ENCODE measurements at regions not wholly inside any gene's neighbourhood (a gene's known extent, or its start where the extent isn't known, plus 50 kb on each side); places are given as distances from the start of the nearest gene placed in this dataset.

DNA sequence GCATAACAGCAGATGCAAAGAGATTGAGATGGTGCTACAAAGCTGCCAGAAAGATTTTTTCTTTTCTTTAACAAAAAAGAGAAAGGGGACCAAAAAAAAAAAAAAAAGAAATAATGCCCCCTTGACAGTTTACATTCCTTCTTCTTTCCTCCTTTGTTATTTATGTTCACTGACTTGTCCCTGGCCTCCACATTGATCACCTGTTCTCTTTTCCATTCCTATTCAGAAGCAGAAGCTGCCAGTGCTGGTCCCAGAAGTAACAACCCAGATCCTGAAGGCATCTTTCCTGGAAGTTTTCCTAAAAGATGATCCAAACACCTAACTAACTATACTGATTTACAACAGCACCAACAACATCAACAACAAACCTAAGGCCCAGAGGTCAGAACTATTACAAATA lies 728.1 kb downstream of the KCNJ2 start:
- no peaks in the 10 kb centered on the region for H3K9me3 ChIP-seq (ENCODE audit: control insufficient read depth, insufficient read depth, low read length)
- H3K4me3 ChIP-seq (ENCODE audit: low read length), result no peak overlapping the region
- no peak for DNase-seq (ENCODE audit: low read depth, low spot score)
- H3K27me3 ChIP-seq (ENCODE audit: control insufficient read depth, insufficient read depth, low read length), result no peaks in the 10 kb centered on the region
- H3K36me3 ChIP-seq (ENCODE audit: control insufficient read depth, insufficient read depth, low read length), result no peaks in the 10 kb centered on the region
- H3K4me1 ChIP-seq (ENCODE audit: control insufficient read depth, insufficient read depth, low read length), result no peaks in the 10 kb centered on the region
- no peak overlapping the region for H3K27ac ChIP-seq (ENCODE audit: low read length)

GRCh38 chr17:70901870-70902269 lies 732.5 kb downstream of the KCNJ2 start:
- WGBS (ENCODE audit: insufficient coverage, insufficient read length), result no CpG with 5 or more reads among the region's 2 CpGs
- Histone ChIP-seq H3K9me3 (ENCODE audit: control insufficient read depth, insufficient read depth, low read length) (no peaks in the 10 kb centered on the region), H3K4me3 (ENCODE audit: low read length) (no peak overlapping the region), H3K36me3 (ENCODE audit: control insufficient read depth, insufficient read depth, low read length) (no peaks in the 10 kb centered on the region), H3K27ac (ENCODE audit: low read length) (no peak overlapping the region), H3K27me3 (ENCODE audit: control insufficient read depth, insufficient read depth, low read length) (no peaks in the 10 kb centered on the region), H3K4me1 (ENCODE audit: control insufficient read depth, insufficient read depth, low read length) (no peaks in the 10 kb centered on the region)
- DNase-seq (ENCODE audit: low read depth, low spot score), result no peak

DNA sequence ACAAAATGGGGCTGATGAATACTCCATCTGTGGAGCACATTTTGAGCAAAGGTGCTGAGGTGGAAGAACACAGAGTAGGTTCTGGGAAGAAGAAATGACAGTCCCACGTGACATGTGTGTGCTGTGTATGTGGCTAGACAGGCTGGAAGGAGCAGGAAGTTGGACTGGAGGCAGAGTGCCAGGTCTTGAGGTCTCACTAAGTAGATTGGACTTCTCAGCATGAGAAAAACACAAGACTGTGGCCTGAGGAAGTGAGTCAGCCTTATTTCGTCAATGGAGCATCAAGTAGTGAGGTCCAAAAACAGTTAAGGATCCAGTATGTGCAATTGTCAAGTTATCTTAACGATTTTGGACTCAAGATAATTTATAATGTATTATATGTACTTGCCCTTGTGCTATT lies 736.5 kb downstream of the KCNJ2 start:
- Histone ChIP-seq H3K27ac (ENCODE audit: low read length) (no peak overlapping the region), H3K27me3 (ENCODE audit: control insufficient read depth, insufficient read depth, low read length) (no peaks in the 10 kb centered on the region), H3K4me1 (ENCODE audit: control insufficient read depth, insufficient read depth, low read length) (no peaks in the 10 kb centered on the region), H3K9me3 (ENCODE audit: control insufficient read depth, insufficient read depth, low read length) (no peaks in the 10 kb centered on the region), H3K36me3 (ENCODE audit: control insufficient read depth, insufficient read depth, low read length) (no peaks in the 10 kb centered on the region), H3K4me3 (ENCODE audit: low read length) (no peak overlapping the region)
- WGBS (ENCODE audit: insufficient coverage, insufficient read length), result no CpG with 5 or more reads among the region's 3 CpGs
- no peak for DNase-seq (ENCODE audit: low read depth, low spot score)

GRCh38 chr17:70906808-70907207 lies 737.5 kb downstream of the KCNJ2 start:
- no peak for DNase-seq (ENCODE audit: low read depth, low spot score)
- Histone ChIP-seq H3K36me3 (ENCODE audit: control insufficient read depth, insufficient read depth, low read length) (no peaks in the 10 kb centered on the region), H3K4me1 (ENCODE audit: control insufficient read depth, insufficient read depth, low read length) (no peaks in the 10 kb centered on the region), H3K9me3 (ENCODE audit: control insufficient read depth, insufficient read depth, low read length) (no peaks in the 10 kb centered on the region), H3K27me3 (ENCODE audit: control insufficient read depth, insufficient read depth, low read length) (no peaks in the 10 kb centered on the region), H3K27ac (ENCODE audit: low read length) (no peak overlapping the region), H3K4me3 (ENCODE audit: low read length) (no peak overlapping the region)
- no CpG with 5 or more reads among the region's 2 CpGs for WGBS (ENCODE audit: insufficient coverage, insufficient read length)

- no CpG with 5 or more reads among the region's 4 CpGs for WGBS (ENCODE audit: insufficient coverage, insufficient read length)
- Histone ChIP-seq H3K36me3 (ENCODE audit: control insufficient read depth, insufficient read depth, low read length) (no peaks in the 10 kb centered on the region), H3K4me1 (ENCODE audit: control insufficient read depth, insufficient read depth, low read length) (no peaks in the 10 kb centered on the region), H3K9me3 (ENCODE audit: control insufficient read depth, insufficient read depth, low read length) (peaks cover 1% of the 10 kb centered on the region; the same call in 1 of the 2 replicates), H3K4me3 (ENCODE audit: low read length) (no peak overlapping the region), H3K27ac (ENCODE audit: low read length) (no peak overlapping the region), H3K27me3 (ENCODE audit: control insufficient read depth, insufficient read depth, low read length) (no peaks in the 10 kb centered on the region)
- no peak for DNase-seq (ENCODE audit: low read depth, low spot score)
Measured at GRCh38 chr17:70912716-70913485, 743.6 kb downstream of the KCNJ2 start.

DNA sequence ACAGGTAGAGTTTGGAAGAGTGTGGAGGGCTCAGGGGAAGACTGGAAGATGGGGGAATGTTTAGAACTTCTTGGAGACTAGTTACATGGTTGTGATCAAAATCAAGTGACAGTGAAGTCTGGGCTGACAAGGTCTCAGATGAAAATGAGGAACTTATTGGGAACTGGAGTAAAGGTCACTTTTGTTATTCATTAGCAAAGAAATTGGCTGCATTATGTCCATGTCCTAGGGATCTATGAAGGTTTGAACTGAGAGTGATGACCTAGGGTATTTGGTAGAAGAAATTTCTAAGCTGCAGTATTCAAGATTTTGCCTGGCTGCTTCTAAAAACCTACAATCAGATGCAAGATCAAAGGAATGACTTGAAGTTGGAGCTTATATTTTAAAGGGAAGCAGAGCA lies 747.1 kb downstream of the KCNJ2 start:
- Histone ChIP-seq H3K27ac (ENCODE audit: low read length) (no peak overlapping the region), H3K36me3 (ENCODE audit: control insufficient read depth, insufficient read depth, low read length) (no peaks in the 10 kb centered on the region), H3K4me1 (ENCODE audit: control insufficient read depth, insufficient read depth, low read length) (no peaks in the 10 kb centered on the region), H3K27me3 (ENCODE audit: control insufficient read depth, insufficient read depth, low read length) (no peaks in the 10 kb centered on the region), H3K4me3 (ENCODE audit: low read length) (no peak overlapping the region), H3K9me3 (ENCODE audit: control insufficient read depth, insufficient read depth, low read length) (peaks cover 1% of the 10 kb centered on the region; the same call in 1 of the 2 replicates)
- no peak for DNase-seq (ENCODE audit: low read depth, low spot score)

GRCh38 chr17:70919241-70919640 lies 749.9 kb downstream of the KCNJ2 start:
- Histone ChIP-seq H3K27ac (ENCODE audit: low read length) (no peak overlapping the region), H3K4me3 (ENCODE audit: low read length) (no peak overlapping the region), H3K27me3 (ENCODE audit: control insufficient read depth, insufficient read depth, low read length) (no peaks in the 10 kb centered on the region), H3K36me3 (ENCODE audit: control insufficient read depth, insufficient read depth, low read length) (no peaks in the 10 kb centered on the region), H3K4me1 (ENCODE audit: control insufficient read depth, insufficient read depth, low read length) (no peaks in the 10 kb centered on the region), H3K9me3 (ENCODE audit: control insufficient read depth, insufficient read depth, low read length) (peaks cover 1% of the 10 kb centered on the region; the same call in 1 of the 2 replicates)
- no peak for DNase-seq (ENCODE audit: low read depth, low spot score)
- no CpG with 5 or more reads among the region's 1 CpG for WGBS (ENCODE audit: insufficient coverage, insufficient read length)

GRCh38 chr17:70920416-70920815 lies 751.1 kb downstream of the KCNJ2 start:
- H3K27ac ChIP-seq (ENCODE audit: low read length), result no peak overlapping the region
- H3K9me3 ChIP-seq (ENCODE audit: control insufficient read depth, insufficient read depth, low read length), result peaks cover 1% of the 10 kb centered on the region; the same call in 1 of the 2 replicates
- WGBS (ENCODE audit: insufficient coverage, insufficient read length), result no CpG with 5 or more reads among the region's 1 CpG
- no peak overlapping the region for H3K4me3 ChIP-seq (ENCODE audit: low read length)
- H3K4me1 ChIP-seq (ENCODE audit: control insufficient read depth, insufficient read depth, low read length), result no peaks in the 10 kb centered on the region
- H3K36me3 ChIP-seq (ENCODE audit: control insufficient read depth, insufficient read depth, low read length), result no peaks in the 10 kb centered on the region
- no peaks in the 10 kb centered on the region for H3K27me3 ChIP-seq (ENCODE audit: control insufficient read depth, insufficient read depth, low read length)
- DNase-seq (ENCODE audit: low read depth, low spot score), result no peak

DNA sequence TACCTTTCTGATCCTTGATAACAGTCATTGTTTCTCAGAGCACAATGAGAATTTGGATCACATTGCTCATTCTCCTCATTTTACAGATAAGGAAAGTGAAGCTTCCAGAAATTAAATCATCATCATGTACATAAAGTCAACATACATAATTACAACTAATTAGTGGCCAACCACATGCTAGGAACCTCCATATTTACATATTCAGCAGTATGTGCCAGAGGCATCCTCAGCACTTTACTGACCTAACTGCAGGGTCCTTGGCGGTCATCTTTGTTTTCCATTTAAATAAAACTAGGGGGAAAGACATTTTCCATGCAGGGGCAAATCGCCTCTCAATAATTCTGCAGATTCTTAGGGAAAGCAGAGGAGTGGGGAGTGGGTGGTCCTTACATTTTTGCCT lies 752.9 kb downstream of the KCNJ2 start:
- no peak for DNase-seq (ENCODE audit: low read depth, low spot score)
- no peaks in the 10 kb centered on the region; the same call in 1 of the 2 replicates for H3K9me3 ChIP-seq (ENCODE audit: control insufficient read depth, insufficient read depth, low read length)
- no CpG with 5 or more reads among the region's 2 CpGs for WGBS (ENCODE audit: insufficient coverage, insufficient read length)
- no peaks in the 10 kb centered on the region for H3K4me1 ChIP-seq (ENCODE audit: control insufficient read depth, insufficient read depth, low read length)
- no peak overlapping the region for H3K4me3 ChIP-seq (ENCODE audit: low read length)
- H3K27ac ChIP-seq (ENCODE audit: low read length), result no peak overlapping the region
- no peaks in the 10 kb centered on the region for H3K27me3 ChIP-seq (ENCODE audit: control insufficient read depth, insufficient read depth, low read length)
- H3K36me3 ChIP-seq (ENCODE audit: control insufficient read depth, insufficient read depth, low read length), result no peaks in the 10 kb centered on the region

GRCh38 chr17:70924776-70925175 lies 755.4 kb downstream of the KCNJ2 start:
- Histone ChIP-seq H3K27ac (ENCODE audit: low read length) (no peak overlapping the region), H3K36me3 (ENCODE audit: control insufficient read depth, insufficient read depth, low read length) (no peaks in the 10 kb centered on the region), H3K9me3 (ENCODE audit: control insufficient read depth, insufficient read depth, low read length) (no peaks in the 10 kb centered on the region), H3K27me3 (ENCODE audit: control insufficient read depth, insufficient read depth, low read length) (no peaks in the 10 kb centered on the region), H3K4me3 (ENCODE audit: low read length) (no peak overlapping the region), H3K4me1 (ENCODE audit: control insufficient read depth, insufficient read depth, low read length) (no peaks in the 10 kb centered on the region)
- no peak for DNase-seq (ENCODE audit: low read depth, low spot score)
- WGBS (ENCODE audit: insufficient coverage, insufficient read length), result no CpG with 5 or more reads among the region's 4 CpGs

GRCh38 chr17:70929226-70929625 lies 759.9 kb downstream of the KCNJ2 start:
- Histone ChIP-seq H3K27me3 (ENCODE audit: control insufficient read depth, insufficient read depth, low read length) (no peaks in the 10 kb centered on the region), H3K4me1 (ENCODE audit: control insufficient read depth, insufficient read depth, low read length) (no peaks in the 10 kb centered on the region), H3K27ac (ENCODE audit: low read length) (no peak overlapping the region), H3K9me3 (ENCODE audit: control insufficient read depth, insufficient read depth, low read length) (no peaks in the 10 kb centered on the region), H3K4me3 (ENCODE audit: low read length) (no peak overlapping the region), H3K36me3 (ENCODE audit: control insufficient read depth, insufficient read depth, low read length) (no peaks in the 10 kb centered on the region)
- DNase-seq (ENCODE audit: low read depth, low spot score), result no peak
- no CpG with 5 or more reads among the region's 2 CpGs for WGBS (ENCODE audit: insufficient coverage, insufficient read length)

All from iPS DF 6.9 (cell line).